H1 (cell line): ENCODE measurements at regions not wholly inside any gene's neighbourhood (a gene's known extent, or its start where the extent isn't known, plus 50 kb on each side); places are given as distances from the start of the nearest gene placed in this dataset.

ENCODE experiments used
- CTCF ChIA-PET: fragments of 300-600 bp; sonication (Branson Sonifier 250); formaldehyde crosslinking; loops from one replicate; lab custom pipeline; 2021; ENCODE audit not compliant: partially characterized antibody; lab: Charles Lee
- POLR2A ChIA-PET: fragments of 300-600 bp; sonication (Branson Sonifier 250); formaldehyde crosslinking; loops from one replicate; lab custom pipeline; 2021; ENCODE audit warnings: inconsistent platforms; ENCODE audit not compliant: partially characterized antibody; lab: Charles Lee
- DNase-seq, 2 experiments: peaks; one replicate each; pipeline versions ENCODE4 v3.0.0 to v3.0.0-alpha.2; 2010 to 2022; ENCODE audit warnings: low spot score in 2 of 2, low read depth in 1 of 2, mixed read lengths in 1 of 2
- FAIRE-seq: peaks from 2 replicates; lab custom pipeline; 2011; peaks lifted over from hg19 to GRCh38; lab: Jason Lieb, UNC
- H2AFZ ChIP-seq: 2 replicates; pipeline ENCODE4 v1.8.1; 2012; ENCODE audit warnings: low read length, inconsistent platforms
- H2AK5ac ChIP-seq: 2 replicates; pipeline ENCODE4 v1.6.1; 2013; ENCODE audit warnings: low read depth, low read length
- H2BK120ac ChIP-seq: replicated peaks from 2 replicates; pipeline ENCODE3; 2013; ENCODE audit warnings: low read depth, low read length, inconsistent platforms
- H2BK12ac ChIP-seq: 2 replicates; pipeline ENCODE4 v1.6.1; 2013; ENCODE audit warnings: low read depth, low read length
- H2BK15ac ChIP-seq: 2 replicates; pipeline ENCODE4 v1.6.1; 2013; ENCODE audit warnings: low read length
- H2BK20ac ChIP-seq: 2 replicates; pipeline ENCODE4 v1.6.1; 2013; ENCODE audit warnings: low read length
- H2BK5ac ChIP-seq: 2 replicates; pipeline ENCODE4 v1.6.1; 2013; ENCODE audit warnings: low read depth, low read length
- H3K14ac ChIP-seq: 2 replicates; pipeline ENCODE4 v1.6.1; 2013; ENCODE audit warnings: inconsistent platforms; ENCODE audit not compliant: insufficient read length
- H3K18ac ChIP-seq: 2 replicates; pipeline ENCODE4 v1.6.1; 2013; ENCODE audit warnings: low read length; ENCODE audit errors: extremely low read depth
- H3K23ac ChIP-seq: 2 replicates; pipeline ENCODE4 v1.6.1; 2013; ENCODE audit warnings: inconsistent platforms; ENCODE audit not compliant: insufficient read length
- H3K23me2 ChIP-seq: 2 replicates; pipeline ENCODE4 v1.6.1; 2013; ENCODE audit warnings: low read depth, low read length
- H3K27ac ChIP-seq: 2 replicates; pipeline ENCODE4 v1.6.1; 2011; ENCODE audit warnings: low read depth, low read length, inconsistent platforms
- H3K27me3 ChIP-seq, 4 experiments: replicated peaks in 1 of 4; 1 replicate in 1 of 4; 2 replicates in 3 of 4; pipeline versions ENCODE4 v1.6.1 to v1.8.1; 2011 to 2013; ENCODE audit warnings: low read length in 3 of 4, mild to moderate bottlenecking in 3 of 4, inconsistent platforms in 2 of 4, mixed read lengths in 2 of 4, moderate library complexity in 1 of 4; ENCODE audit not compliant: control insufficient read depth in 3 of 4, insufficient read depth in 3 of 4; ENCODE audit errors: extremely low read depth in 1 of 4
- H3K36me3 ChIP-seq, 4 experiments: 2 replicates each; pipeline versions ENCODE4 v1.6.1 to v1.8.1; 2011 to 2013; ENCODE audit warnings: mild to moderate bottlenecking in 4 of 4, low read length in 3 of 4, moderate library complexity in 2 of 4, control low read depth in 1 of 4, inconsistent platforms in 1 of 4; ENCODE audit not compliant: insufficient read depth in 4 of 4, control insufficient read depth in 2 of 4
- H3K4ac ChIP-seq: replicated peaks from 2 replicates; pipeline ENCODE3; 2013; ENCODE audit warnings: low read length, low read depth, mixed read lengths, inconsistent platforms; ENCODE audit not compliant: insufficient read length
- H3K4me1 ChIP-seq, 4 experiments: replicated peaks in 1 of 4; 1 replicate in 1 of 4; 2 replicates in 3 of 4; pipeline versions ENCODE4 v1.6.1 to v1.8.1; 2011 to 2013; ENCODE audit warnings: low read length in 3 of 4, inconsistent platforms in 2 of 4, mixed read lengths in 1 of 4; ENCODE audit not compliant: insufficient read depth in 4 of 4, control insufficient read depth in 3 of 4
- H3K4me2 ChIP-seq, 2 experiments: 2 replicates each; pipeline versions ENCODE4 v1.6.1 to v1.8.1; 2011 to 2013; ENCODE audit warnings: low read depth in 2 of 2, low read length in 2 of 2, control low read depth in 1 of 2, inconsistent platforms in 1 of 2, mild to moderate bottlenecking in 1 of 2; ENCODE audit not compliant: insufficient read depth in 1 of 2
- H3K4me3 ChIP-seq, 4 experiments: fragments of 200-600, 300-600 bp in 1 of 4; sonication (generic), shearing (Covaris generic), sonication (Bioruptor Twin) in 1 of 4; 2 replicates each; pipeline versions ENCODE4 v1.5.1 to v1.8.1; 2011 to 2016; ENCODE audit warnings: low read length in 4 of 4, low read depth in 3 of 4, control low read depth in 2 of 4, inconsistent platforms in 2 of 4, mild to moderate bottlenecking in 2 of 4, mixed read lengths in 1 of 4, moderate library complexity in 1 of 4; ENCODE audit not compliant: insufficient read depth in 2 of 4; ENCODE audit errors: extremely low read depth in 1 of 4
- H3K56ac ChIP-seq: replicated peaks from 2 replicates; pipeline ENCODE3; 2013; ENCODE audit warnings: low read depth, mild to moderate bottlenecking, mixed read lengths, low read length, inconsistent platforms; ENCODE audit not compliant: insufficient read length
- H3K79me1 ChIP-seq: 2 replicates; pipeline ENCODE4 v1.6.1; 2013; ENCODE audit warnings: low read depth, low read length, control low read depth
- H3K79me2 ChIP-seq, 2 experiments: 2 replicates each; pipeline versions ENCODE4 v1.6.1 to v1.8.1; 2012 to 2013; ENCODE audit warnings: low read length in 2 of 2, mild to moderate bottlenecking in 2 of 2, inconsistent platforms in 1 of 2; ENCODE audit not compliant: insufficient read depth in 2 of 2, control insufficient read depth in 1 of 2
- H3K9ac ChIP-seq, 4 experiments: replicated peaks in 1 of 4; 1 replicate in 1 of 4; 2 replicates in 3 of 4; pipeline versions ENCODE4 v1.6.1 to v1.8.1; 2011 to 2013; ENCODE audit warnings: low read depth in 3 of 4, low read length in 3 of 4, control low read depth in 2 of 4, mild to moderate bottlenecking in 2 of 4, moderate library complexity in 2 of 4, inconsistent platforms in 1 of 4; ENCODE audit errors: extremely low read depth in 1 of 4
- H3K9me3 ChIP-seq, 2 experiments: 2 replicates each; pipeline versions ENCODE4 v1.6.1 to v1.8.1; 2012 to 2013; ENCODE audit warnings: mild to moderate bottlenecking in 2 of 2, moderate library complexity in 2 of 2, control low read depth in 1 of 2, inconsistent platforms in 1 of 2, low read depth in 1 of 2, low read length in 1 of 2, mixed read lengths in 1 of 2; ENCODE audit not compliant: insufficient read depth in 2 of 2
- H4K20me1 ChIP-seq, 2 experiments: replicated peaks in 1 of 2; 2 replicates each; pipeline versions ENCODE3 to v1.8.1; 2011 to 2013; ENCODE audit warnings: inconsistent platforms in 2 of 2, low read length in 2 of 2, mild to moderate bottlenecking in 1 of 2; ENCODE audit not compliant: insufficient read depth in 2 of 2, control insufficient read depth in 1 of 2
- H4K5ac ChIP-seq: 2 replicates; pipeline ENCODE4 v1.6.1; 2013; ENCODE audit warnings: low read length, low read depth, mixed read lengths, inconsistent platforms; ENCODE audit not compliant: insufficient read length
- H4K8ac ChIP-seq: 2 replicates; pipeline ENCODE4 v1.8.0; 2013; ENCODE audit warnings: mild to moderate bottlenecking, moderate library complexity, low read length, inconsistent platforms; ENCODE audit not compliant: insufficient read depth; ENCODE audit errors: extremely low read depth
- H4K91ac ChIP-seq: replicated peaks from 2 replicates; pipeline ENCODE3; 2013; ENCODE audit warnings: low read length, mixed read lengths, inconsistent platforms; ENCODE audit not compliant: insufficient read length
- CHD1 ChIP-seq: IDR thresholded peaks from 2 replicates; pipeline ENCODE4 v1.6.1; 2012; ENCODE audit warnings: low read depth, low read length, improper control_type of control experiment
- CHD2 ChIP-seq: IDR thresholded peaks from 2 replicates; pipeline ENCODE4 v1.6.1; 2012; ENCODE audit warnings: low read length, improper control_type of control experiment
- EGR1 ChIP-seq: IDR thresholded peaks from 2 replicates; pipeline ENCODE4 v1.6.1; 2011; ENCODE audit warnings: low read depth, low read length, borderline replicate concordance
- GTF2F1 ChIP-seq: IDR thresholded peaks from 2 replicates; pipeline ENCODE4 v1.6.1; 2012; ENCODE audit warnings: low read depth, low read length, improper control_type of control experiment, borderline replicate concordance
- POU5F1 ChIP-seq: IDR thresholded peaks from 2 replicates; pipeline ENCODE4 v1.6.1; 2011; ENCODE audit warnings: low read depth, mild to moderate bottlenecking, low read length, moderate library complexity
- SAP30 ChIP-seq: fragments of 300-600 bp; sonication (generic); IDR thresholded peaks from 2 replicates; pipeline ENCODE4 v1.7.1; 2012; ENCODE audit warnings: low read length, moderate library complexity, mild to moderate bottlenecking, inconsistent platforms; ENCODE audit not compliant: insufficient read depth, insufficient replicate concordance
- TBP ChIP-seq: IDR thresholded peaks from 2 replicates; pipeline ENCODE4 v1.6.1; 2011; ENCODE audit warnings: low read depth, low read length, improper control_type of control experiment
- TCF12 ChIP-seq: IDR thresholded peaks from 2 replicates; pipeline ENCODE4 v1.6.1; 2011; ENCODE audit warnings: low read depth, mild to moderate bottlenecking, low read length
- ZNF274 ChIP-seq: IDR thresholded peaks from 2 replicates; pipeline ENCODE4 v1.7.0; 2012; ENCODE audit warnings: low read length, borderline replicate concordance; ENCODE audit errors: extremely low read depth
- TF ChIP-seq, protein P1 (sequence below): IDR thresholded peaks from 2 replicates; pipeline ENCODE4 v1.6.1; 2011; ENCODE audit warnings: low read depth, mild to moderate bottlenecking, low read length; ENCODE audit not compliant: insufficient read depth

DNA sequence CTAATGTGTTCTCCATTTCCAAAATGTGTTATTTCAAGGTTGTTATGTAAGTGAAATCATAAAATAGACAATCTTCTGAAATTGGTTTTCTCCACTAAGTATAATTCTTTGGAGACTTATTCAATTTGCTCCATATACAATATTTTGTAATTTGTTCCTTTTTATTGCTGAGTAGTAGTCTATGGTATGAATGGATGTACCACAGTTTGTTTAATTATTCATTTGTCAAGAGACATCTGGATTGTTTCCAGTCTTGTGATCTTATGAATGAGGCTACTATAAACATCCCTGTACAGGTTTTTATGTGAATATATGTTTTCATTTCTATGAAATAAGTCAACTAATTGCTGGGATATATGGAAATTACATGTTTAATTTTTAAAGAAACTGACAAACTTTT, 652.6 kb upstream of the PLXNA2 start:
- DNase-seq: no peak
- TF ChIP-seq TCF12 (no peak), SAP30 (no peak), GTF2F1 (no peak), ZNF274 (no peak), CHD1 (no peak), CHD2 (no peak), TBP (no peak), POU5F1 (no peak), EGR1 (no peak)
- TF ChIP-seq, protein P1, sequence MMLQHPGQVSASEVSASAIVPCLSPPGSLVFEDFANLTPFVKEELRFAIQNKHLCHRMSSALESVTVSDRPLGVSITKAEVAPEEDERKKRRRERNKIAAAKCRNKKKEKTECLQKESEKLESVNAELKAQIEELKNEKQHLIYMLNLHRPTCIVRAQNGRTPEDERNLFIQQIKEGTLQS: no peak
- H3K27me3 ChIP-seq: no peaks in the 10 kb centered on the region
- no peak overlapping the region for H2BK12ac ChIP-seq
- no peaks in the 10 kb centered on the region for H3K23me2 ChIP-seq
- no peak overlapping the region for H3K4ac ChIP-seq
- CTCF ChIA-PET: no interaction called here
- H4K8ac ChIP-seq: no peak overlapping the region
- no peak overlapping the region for H3K14ac ChIP-seq
- no peak overlapping the region for H2AFZ ChIP-seq
- no peaks in the 10 kb centered on the region for H4K20me1 ChIP-seq
- H3K27ac ChIP-seq: no peak overlapping the region
- no peaks in the 10 kb centered on the region for H3K36me3 ChIP-seq
- no peaks in the 10 kb centered on the region for H3K4me1 ChIP-seq
- no peak overlapping the region for H3K18ac ChIP-seq
- no peak overlapping the region for H3K9ac ChIP-seq
- no peak overlapping the region for H4K91ac ChIP-seq
- H2BK120ac ChIP-seq: no peak overlapping the region
- H3K79me2 ChIP-seq: no peaks in the 10 kb centered on the region
- POLR2A ChIA-PET: no interaction called here
- H4K5ac ChIP-seq: no peak overlapping the region
- no peak overlapping the region for H2BK5ac ChIP-seq
- no peak overlapping the region for H2AK5ac ChIP-seq
- H3K4me2 ChIP-seq: no peak overlapping the region
- H2BK15ac ChIP-seq: no peak overlapping the region
- H2BK20ac ChIP-seq: no peak overlapping the region
- no peak for FAIRE-seq
- no peak overlapping the region for H3K56ac ChIP-seq
- no peaks in the 10 kb centered on the region for H3K79me1 ChIP-seq
- no peak overlapping the region for H3K23ac ChIP-seq
- H3K9me3 ChIP-seq: no peaks in the 10 kb centered on the region
- no peak overlapping the region for H3K4me3 ChIP-seq
